CD14-positive monocyte (primary cell): ENCODE measurements at regions not wholly inside any gene's neighbourhood (a gene's known extent, or its start where the extent isn't known, plus 50 kb on each side); places are given as distances from the start of the nearest gene placed in this dataset.

ENCODE experiments used
- DNase-seq, 3 donors: peaks; one replicate each; pipeline ENCODE4 v3.0.0-alpha.2; 2011 to 2022
- H2AFZ ChIP-seq: 2 replicates; pipeline ENCODE4 v1.6.0; 2012; ENCODE audit warnings: mild to moderate bottlenecking, low read depth, low read length, inconsistent platforms; ENCODE audit not compliant: insufficient read depth, poor library complexity, severe bottlenecking
- H3K27ac ChIP-seq, 2 donors: 1 replicate in 1 of 2; 2 replicates in 1 of 2; pipeline ENCODE4 v1.5.1; 2012 to 2013; ENCODE audit warnings: low read length in 2 of 2, control low read depth in 1 of 2, inconsistent platforms in 1 of 2, low read depth in 1 of 2, mild to moderate bottlenecking in 1 of 2
- H3K27me3 ChIP-seq, 2 donors: one replicate each; pipeline versions ENCODE4 v1.6.0 to v1.6.1; 2011 to 2013; ENCODE audit warnings: low read length in 2 of 2; ENCODE audit not compliant: control insufficient read depth in 2 of 2, insufficient read depth in 2 of 2
- H3K36me3 ChIP-seq, 2 donors: replicated peaks in 1 of 2; 1 replicate in 1 of 2; 2 replicates in 1 of 2; pipeline versions ENCODE4 v1.5.1 to v1.6.1; 2012 to 2013; ENCODE audit warnings: low read length in 2 of 2, control low read depth in 1 of 2, inconsistent platforms in 1 of 2, mild to moderate bottlenecking in 1 of 2; ENCODE audit not compliant: insufficient read depth in 2 of 2, control insufficient read depth in 1 of 2
- H3K4me1 ChIP-seq, 2 donors: 1 replicate in 1 of 2; 2 replicates in 1 of 2; pipeline versions ENCODE4 v1.5.1 to v1.6.1; 2012 to 2013; ENCODE audit warnings: low read length in 2 of 2, control low read depth in 1 of 2, inconsistent platforms in 1 of 2, mild to moderate bottlenecking in 1 of 2, moderate library complexity in 1 of 2; ENCODE audit not compliant: insufficient read depth in 2 of 2, control insufficient read depth in 1 of 2
- H3K4me2 ChIP-seq: replicated peaks from 2 replicates; pipeline ENCODE3; 2012; ENCODE audit warnings: low read length, moderate library complexity, mild to moderate bottlenecking; ENCODE audit not compliant: poor library complexity, severe bottlenecking; ENCODE audit errors: extremely low read depth
- H3K4me3 ChIP-seq, 3 experiments: fragments of 200-600 bp in 1 of 3; sonication (generic) in 1 of 3; replicated peaks in 1 of 3; 1 replicate in 2 of 3; 2 replicates in 1 of 3; pipeline ENCODE4 v1.5.1; 2011 to 2013; ENCODE audit warnings: low read length in 3 of 3, mild to moderate bottlenecking in 3 of 3, control low read depth in 2 of 3, low read depth in 2 of 3, inconsistent platforms in 1 of 3, moderate library complexity in 1 of 3
- H3K79me2 ChIP-seq: 2 replicates; pipeline ENCODE4 v1.6.0; 2012; ENCODE audit warnings: mild to moderate bottlenecking, control low read depth, inconsistent platforms, low read length, moderate library complexity; ENCODE audit not compliant: insufficient read depth
- H3K9ac ChIP-seq: 2 replicates; pipeline ENCODE4 v1.6.0; 2017; ENCODE audit warnings: low read length, mild to moderate bottlenecking; ENCODE audit not compliant: insufficient read depth, poor library complexity, severe bottlenecking
- H3K9me3 ChIP-seq, 2 donors: replicated peaks in 1 of 2; 1 replicate in 1 of 2; 2 replicates in 1 of 2; pipeline versions ENCODE4 v1.5.1 to v1.6.1; 2012 to 2013; ENCODE audit warnings: low read length in 2 of 2, control low read depth in 1 of 2; ENCODE audit not compliant: control insufficient read depth in 1 of 2, insufficient read depth in 1 of 2
- H4K20me1 ChIP-seq: 2 replicates; pipeline ENCODE4 v1.6.0; 2012; ENCODE audit warnings: mild to moderate bottlenecking, low read length, control low read depth, moderate library complexity; ENCODE audit not compliant: insufficient read depth
- H3K27ac Mint-ChIP-seq, 7 donors: one replicate each; pipeline ENCODE4 v1.8.0; 2020; ENCODE audit warnings: mild to moderate bottlenecking in 7 of 7, mixed read lengths in 7 of 7, moderate library complexity in 6 of 7, inconsistent platforms in 2 of 7
- H3K27me3 Mint-ChIP-seq, 3 donors: one replicate each; pipeline ENCODE4 v1.8.0; 2021 to 2022; ENCODE audit warnings: low read depth in 3 of 3, mild to moderate bottlenecking in 3 of 3, mixed read lengths in 3 of 3, moderate library complexity in 3 of 3, inconsistent platforms in 1 of 3
- H3K36me3 Mint-ChIP-seq, 2 donors: one replicate each; pipeline ENCODE4 v1.8.0; 2020; ENCODE audit warnings: mixed read lengths in 2 of 2, inconsistent platforms in 1 of 2, mild to moderate bottlenecking in 1 of 2
- H3K4me1 Mint-ChIP-seq: one replicate; pipeline ENCODE4 v1.8.0; 2020; ENCODE audit warnings: mild to moderate bottlenecking, mixed read lengths
- H3K4me3 Mint-ChIP-seq, 2 donors: one replicate each; pipeline ENCODE4 v1.8.0; 2020; ENCODE audit warnings: mild to moderate bottlenecking in 2 of 2, mixed read lengths in 2 of 2, moderate library complexity in 1 of 2
- H3K9me3 Mint-ChIP-seq, 7 donors: one replicate each; pipeline ENCODE4 v1.8.0; 2020 to 2022; ENCODE audit warnings: mixed read lengths in 7 of 7, mild to moderate bottlenecking in 6 of 7, moderate library complexity in 6 of 7, inconsistent platforms in 2 of 7
- WGBS: methylation state at CpG from one replicate; pipeline ENCODE4 v1.1.5; 2013; ENCODE audit warnings: missing lambda C conversion rate; ENCODE audit not compliant: insufficient coverage; 5-methylcytosine and 5-hydroxymethylcytosine counted together
- intact Hi-C, 2 donors: fragments of 100-400 bp; cut with micrococcal nuclease; formaldehyde crosslinking; loops; one replicate each; pipeline versions ENCODE4 v1.15.0 to v1.15.1; 2023
- TF ChIP-seq, protein P1 (sequence below): fragments of 200-600 bp; IDR thresholded peaks from one replicate; pipeline ENCODE4 v1.8.0; 2022; ENCODE audit warnings: antibody characterized with exemption, mild to moderate bottlenecking

GRCh38 chr10:130727766-130728490, 583.6 kb downstream of the TCERG1L start:
- peaks cover 0 to 12% (median 2%) of the 10 kb centered on the region in 7 donors for H3K9me3 Mint-ChIP-seq
- H3K79me2 ChIP-seq = no peaks in the 10 kb centered on the region
- peaks cover 0 to 3% (median 1%) of the 10 kb centered on the region in 3 donors for H3K27me3 Mint-ChIP-seq
- no peaks in the 10 kb centered on the region for H3K36me3 Mint-ChIP-seq
- TF ChIP-seq, protein P1, sequence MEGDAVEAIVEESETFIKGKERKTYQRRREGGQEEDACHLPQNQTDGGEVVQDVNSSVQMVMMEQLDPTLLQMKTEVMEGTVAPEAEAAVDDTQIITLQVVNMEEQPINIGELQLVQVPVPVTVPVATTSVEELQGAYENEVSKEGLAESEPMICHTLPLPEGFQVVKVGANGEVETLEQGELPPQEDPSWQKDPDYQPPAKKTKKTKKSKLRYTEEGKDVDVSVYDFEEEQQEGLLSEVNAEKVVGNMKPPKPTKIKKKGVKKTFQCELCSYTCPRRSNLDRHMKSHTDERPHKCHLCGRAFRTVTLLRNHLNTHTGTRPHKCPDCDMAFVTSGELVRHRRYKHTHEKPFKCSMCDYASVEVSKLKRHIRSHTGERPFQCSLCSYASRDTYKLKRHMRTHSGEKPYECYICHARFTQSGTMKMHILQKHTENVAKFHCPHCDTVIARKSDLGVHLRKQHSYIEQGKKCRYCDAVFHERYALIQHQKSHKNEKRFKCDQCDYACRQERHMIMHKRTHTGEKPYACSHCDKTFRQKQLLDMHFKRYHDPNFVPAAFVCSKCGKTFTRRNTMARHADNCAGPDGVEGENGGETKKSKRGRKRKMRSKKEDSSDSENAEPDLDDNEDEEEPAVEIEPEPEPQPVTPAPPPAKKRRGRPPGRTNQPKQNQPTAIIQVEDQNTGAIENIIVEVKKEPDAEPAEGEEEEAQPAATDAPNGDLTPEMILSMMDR = no peak
- no peaks in the 10 kb centered on the region for H3K9me3 ChIP-seq
- H3K4me3 ChIP-seq = no peak overlapping the region
- no peak overlapping the region for H3K4me3 Mint-ChIP-seq
- H3K36me3 ChIP-seq = no peaks in the 10 kb centered on the region
- no peak overlapping the region for H3K27ac Mint-ChIP-seq
- H2AFZ ChIP-seq = no peak overlapping the region
- H4K20me1 ChIP-seq = no peaks in the 10 kb centered on the region
- no peak overlapping the region for H3K27ac ChIP-seq
- no peaks in the 10 kb centered on the region for H3K4me1 ChIP-seq
- no peaks in the 10 kb centered on the region for H3K27me3 ChIP-seq
- H3K4me1 Mint-ChIP-seq = no peaks in the 10 kb centered on the region
- 77% methylated on average over 15 of the region's 15 CpGs for WGBS
- H3K4me2 ChIP-seq = no peak overlapping the region
- no peak overlapping the region for H3K9ac ChIP-seq
- intact Hi-C loops = no loop called here
- no peak for DNase-seq

DNA sequence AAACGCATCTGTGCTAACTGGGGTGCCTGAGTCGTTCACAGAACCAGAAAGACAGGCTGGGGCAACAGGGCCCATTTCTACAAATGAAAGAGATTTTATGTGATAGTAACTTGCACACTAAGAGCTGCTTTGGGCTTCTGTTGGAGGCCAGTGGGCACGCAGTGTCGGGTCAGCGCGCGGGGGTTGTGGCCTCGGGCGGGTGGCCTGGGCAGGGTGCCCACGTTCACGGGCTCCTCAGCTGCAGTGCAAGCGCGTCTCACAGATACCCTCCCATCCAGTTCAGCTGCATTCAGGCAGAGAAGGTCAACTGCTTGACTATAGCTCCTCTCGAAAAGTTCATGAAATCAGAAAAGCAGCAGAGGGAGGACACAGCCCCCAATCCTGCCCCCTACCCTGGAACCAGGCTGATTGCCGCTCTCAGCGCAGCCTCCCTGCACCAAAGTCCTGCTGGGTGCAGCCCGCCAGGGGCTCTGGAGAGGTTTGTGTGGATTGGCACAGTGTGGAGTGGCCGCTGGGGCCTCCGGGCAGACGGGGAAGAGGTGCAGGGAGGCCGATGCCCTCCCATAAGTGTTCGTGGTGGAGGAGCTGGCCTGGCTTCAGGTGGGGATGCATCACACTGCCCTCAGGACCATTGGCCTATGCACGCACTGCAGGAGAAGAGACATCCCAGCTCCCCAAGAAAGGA, 582.8 kb downstream of the TCERG1L start:
- H3K9me3 Mint-ChIP-seq = peaks cover 0 to 12% (median 2%) of the 10 kb centered on the region in 7 donors
- Histone ChIP-seq H3K27me3 (no peaks in the 10 kb centered on the region), H3K4me3 (no peak overlapping the region), H3K36me3 (no peaks in the 10 kb centered on the region), H3K4me1 (no peaks in the 10 kb centered on the region), H3K79me2 (no peaks in the 10 kb centered on the region), H3K27ac (no peak overlapping the region), H3K4me2 (no peak overlapping the region), H3K9me3 (no peaks in the 10 kb centered on the region), H3K9ac (no peak overlapping the region), H2AFZ (no peak overlapping the region), H4K20me1 (no peaks in the 10 kb centered on the region)
- no peaks in the 10 kb centered on the region for H3K36me3 Mint-ChIP-seq
- TF ChIP-seq, protein P1 = no peak
- H3K4me3 Mint-ChIP-seq = no peak overlapping the region
- no peak for DNase-seq
- H3K4me1 Mint-ChIP-seq = no peaks in the 10 kb centered on the region
- peaks cover 0 to 1% (median 0%) of the 10 kb centered on the region in 3 donors for H3K27me3 Mint-ChIP-seq
- WGBS = 89% methylated on average over 19 of the region's 23 CpGs
- H3K27ac Mint-ChIP-seq = no peak overlapping the region
- intact Hi-C loops = no loop called here
